ENCODE measurements at regions not wholly inside any gene's neighbourhood (a gene's known extent, or its start where the extent isn't known, plus 50 kb on each side); places are given as distances from the start of the nearest gene placed in this dataset.

- intact Hi-C loops (cut with micrococcal nuclease), result no loop called here
- H3K9me3 Mint-ChIP-seq, result peaks cover 31% of the 10 kb centered on the region
- H3K4me3 Mint-ChIP-seq (ENCODE audit: low read depth), result no peak overlapping the region
- DNase-seq (ENCODE audit: low spot score), result no peak
- H3K27ac Mint-ChIP-seq, result no peak overlapping the region
- no peaks in the 10 kb centered on the region for H3K27me3 Mint-ChIP-seq (ENCODE audit: low read depth)
- no peaks in the 10 kb centered on the region for H3K36me3 Mint-ChIP-seq (ENCODE audit: low read depth)
- no peaks in the 10 kb centered on the region for H3K4me1 Mint-ChIP-seq (ENCODE audit: low read depth)
Observed at GRCh38 chr3:78201091-78201490, 1161.2 kb downstream of the ROBO2 start.

- peaks cover 27% of the 10 kb centered on the region for H3K9me3 Mint-ChIP-seq
- H3K4me1 Mint-ChIP-seq (ENCODE audit: low read depth), result no peaks in the 10 kb centered on the region
- H3K4me3 Mint-ChIP-seq (ENCODE audit: low read depth), result no peak overlapping the region
- no peaks in the 10 kb centered on the region for H3K36me3 Mint-ChIP-seq (ENCODE audit: low read depth)
- H3K27ac Mint-ChIP-seq, result no peak overlapping the region
- H3K27me3 Mint-ChIP-seq (ENCODE audit: low read depth), result no peaks in the 10 kb centered on the region
- intact Hi-C loops (cut with micrococcal nuclease), result no loop called here
- DNase-seq (ENCODE audit: low spot score), result no peak
Observed at GRCh38 chr3:78204977-78205376, 1165.1 kb downstream of the ROBO2 start.

GRCh38 chr3:78221300-78221699 is 1181.4 kb downstream of the ROBO2 start:
- H3K4me1 Mint-ChIP-seq (ENCODE audit: low read depth), result no peaks in the 10 kb centered on the region
- DNase-seq (ENCODE audit: low spot score), result no peak
- intact Hi-C loops (cut with micrococcal nuclease), result no loop called here
- H3K9me3 Mint-ChIP-seq, result peaks cover 48% of the 10 kb centered on the region
- no peak overlapping the region for H3K4me3 Mint-ChIP-seq (ENCODE audit: low read depth)
- no peak overlapping the region for H3K27ac Mint-ChIP-seq
- H3K36me3 Mint-ChIP-seq (ENCODE audit: low read depth), result no peaks in the 10 kb centered on the region
- no peaks in the 10 kb centered on the region for H3K27me3 Mint-ChIP-seq (ENCODE audit: low read depth)

- no peaks in the 10 kb centered on the region for H3K27me3 Mint-ChIP-seq (ENCODE audit: low read depth)
- no peak for DNase-seq (ENCODE audit: low spot score)
- H3K4me3 Mint-ChIP-seq (ENCODE audit: low read depth), result no peak overlapping the region
- H3K36me3 Mint-ChIP-seq (ENCODE audit: low read depth), result no peaks in the 10 kb centered on the region
- H3K27ac Mint-ChIP-seq, result no peak overlapping the region
- peaks cover 44% of the 10 kb centered on the region for H3K9me3 Mint-ChIP-seq
- intact Hi-C loops (cut with micrococcal nuclease), result no loop called here
- no peaks in the 10 kb centered on the region for H3K4me1 Mint-ChIP-seq (ENCODE audit: low read depth)
Observed at GRCh38 chr3:78221796-78222195, 1181.9 kb downstream of the ROBO2 start.

GRCh38 chr3:78235841-78236240 is 1195.9 kb downstream of the ROBO2 start:
- no peaks in the 10 kb centered on the region for H3K36me3 Mint-ChIP-seq (ENCODE audit: low read depth)
- H3K4me1 Mint-ChIP-seq (ENCODE audit: low read depth), result no peaks in the 10 kb centered on the region
- H3K9me3 Mint-ChIP-seq, result peaks cover 41% of the 10 kb centered on the region
- no peak overlapping the region for H3K4me3 Mint-ChIP-seq (ENCODE audit: low read depth)
- H3K27ac Mint-ChIP-seq, result no peak overlapping the region
- no peaks in the 10 kb centered on the region for H3K27me3 Mint-ChIP-seq (ENCODE audit: low read depth)
- no peak for DNase-seq (ENCODE audit: low spot score)
- intact Hi-C loops (cut with micrococcal nuclease), result no loop called here

- H3K4me3 Mint-ChIP-seq (ENCODE audit: low read depth), result no peak overlapping the region
- H3K27me3 Mint-ChIP-seq (ENCODE audit: low read depth), result no peaks in the 10 kb centered on the region
- intact Hi-C loops (cut with micrococcal nuclease), result no loop called here
- H3K27ac Mint-ChIP-seq, result no peak overlapping the region
- no peak for DNase-seq (ENCODE audit: low spot score)
- H3K36me3 Mint-ChIP-seq (ENCODE audit: low read depth), result no peaks in the 10 kb centered on the region
- H3K9me3 Mint-ChIP-seq, result peaks cover 56% of the 10 kb centered on the region
- no peaks in the 10 kb centered on the region for H3K4me1 Mint-ChIP-seq (ENCODE audit: low read depth)
Observed at GRCh38 chr3:78238811-78239210, 1198.9 kb downstream of the ROBO2 start.

- H3K4me1 Mint-ChIP-seq (ENCODE audit: low read depth), result no peaks in the 10 kb centered on the region
- H3K27ac Mint-ChIP-seq, result no peak overlapping the region
- H3K27me3 Mint-ChIP-seq (ENCODE audit: low read depth), result no peaks in the 10 kb centered on the region
- no peaks in the 10 kb centered on the region for H3K36me3 Mint-ChIP-seq (ENCODE audit: low read depth)
- H3K9me3 Mint-ChIP-seq, result peaks cover 50% of the 10 kb centered on the region
- no peak overlapping the region for H3K4me3 Mint-ChIP-seq (ENCODE audit: low read depth)
- intact Hi-C loops (cut with micrococcal nuclease), result no loop called here
- DNase-seq (ENCODE audit: low spot score), result no peak
Observed at GRCh38 chr3:78242724-78243123, 1202.8 kb downstream of the ROBO2 start.

- H3K27me3 Mint-ChIP-seq (ENCODE audit: low read depth), result no peaks in the 10 kb centered on the region
- H3K36me3 Mint-ChIP-seq (ENCODE audit: low read depth), result no peaks in the 10 kb centered on the region
- no peak for DNase-seq (ENCODE audit: low spot score)
- no peak overlapping the region for H3K27ac Mint-ChIP-seq
- intact Hi-C loops (cut with micrococcal nuclease), result no loop called here
- no peaks in the 10 kb centered on the region for H3K4me1 Mint-ChIP-seq (ENCODE audit: low read depth)
- H3K4me3 Mint-ChIP-seq (ENCODE audit: low read depth), result no peak overlapping the region
- H3K9me3 Mint-ChIP-seq, result peaks cover 48% of the 10 kb centered on the region
Observed at GRCh38 chr3:78244136-78244535, 1204.2 kb downstream of the ROBO2 start.

- Mint-ChIP-seq H3K27ac (no peak overlapping the region), H3K27me3 (ENCODE audit: low read depth) (no peaks in the 10 kb centered on the region), H3K4me3 (ENCODE audit: low read depth) (no peak overlapping the region), H3K4me1 (ENCODE audit: low read depth) (no peaks in the 10 kb centered on the region), H3K36me3 (ENCODE audit: low read depth) (no peaks in the 10 kb centered on the region), H3K9me3 (peaks cover 17% of the 10 kb centered on the region)
- intact Hi-C loops (cut with micrococcal nuclease), result no loop called here
- DNase-seq (ENCODE audit: low spot score), result no peak
Observed at GRCh38 chr3:78249294-78249693, 1209.4 kb downstream of the ROBO2 start.

GRCh38 chr3:78253860-78254259 is 1214.0 kb downstream of the ROBO2 start:
- DNase-seq (ENCODE audit: low spot score), result no peak
- peaks cover 21% of the 10 kb centered on the region for H3K9me3 Mint-ChIP-seq
- H3K27me3 Mint-ChIP-seq (ENCODE audit: low read depth), result no peaks in the 10 kb centered on the region
- no peak overlapping the region for H3K4me3 Mint-ChIP-seq (ENCODE audit: low read depth)
- intact Hi-C loops (cut with micrococcal nuclease), result no loop called here
- H3K27ac Mint-ChIP-seq, result no peak overlapping the region
- H3K36me3 Mint-ChIP-seq (ENCODE audit: low read depth), result no peaks in the 10 kb centered on the region
- H3K4me1 Mint-ChIP-seq (ENCODE audit: low read depth), result no peaks in the 10 kb centered on the region

- DNase-seq (ENCODE audit: low spot score), result no peak
- Mint-ChIP-seq H3K27ac (no peak overlapping the region), H3K27me3 (ENCODE audit: low read depth) (no peaks in the 10 kb centered on the region), H3K9me3 (peaks cover 27% of the 10 kb centered on the region), H3K36me3 (ENCODE audit: low read depth) (no peaks in the 10 kb centered on the region), H3K4me3 (ENCODE audit: low read depth) (no peak overlapping the region), H3K4me1 (ENCODE audit: low read depth) (no peaks in the 10 kb centered on the region)
- intact Hi-C loops (cut with micrococcal nuclease), result no loop called here
Observed at GRCh38 chr3:78255403-78255802, 1215.5 kb downstream of the ROBO2 start.

- no peak overlapping the region for H3K4me3 Mint-ChIP-seq (ENCODE audit: low read depth)
- no peaks in the 10 kb centered on the region for H3K36me3 Mint-ChIP-seq (ENCODE audit: low read depth)
- H3K4me1 Mint-ChIP-seq (ENCODE audit: low read depth), result no peaks in the 10 kb centered on the region
- DNase-seq (ENCODE audit: low spot score), result no peak
- H3K27me3 Mint-ChIP-seq (ENCODE audit: low read depth), result no peaks in the 10 kb centered on the region
- intact Hi-C loops (cut with micrococcal nuclease), result no loop called here
- peaks cover 24% of the 10 kb centered on the region for H3K9me3 Mint-ChIP-seq
- no peak overlapping the region for H3K27ac Mint-ChIP-seq
Observed at GRCh38 chr3:78256123-78256522, 1216.2 kb downstream of the ROBO2 start.

GRCh38 chr3:78257951-78258530 is 1218.1 kb downstream of the ROBO2 start:
- intact Hi-C loops (cut with micrococcal nuclease), result no loop called here
- no peak overlapping the region for H3K27ac Mint-ChIP-seq
- H3K4me1 Mint-ChIP-seq (ENCODE audit: low read depth), result no peaks in the 10 kb centered on the region
- H3K36me3 Mint-ChIP-seq (ENCODE audit: low read depth), result no peaks in the 10 kb centered on the region
- peaks cover 30% of the 10 kb centered on the region for H3K9me3 Mint-ChIP-seq
- no peak overlapping the region for H3K4me3 Mint-ChIP-seq (ENCODE audit: low read depth)
- H3K27me3 Mint-ChIP-seq (ENCODE audit: low read depth), result no peaks in the 10 kb centered on the region
- DNase-seq (ENCODE audit: low spot score), result no peak

GRCh38 chr3:78258798-78259197 is 1218.9 kb downstream of the ROBO2 start:
- intact Hi-C loops (cut with micrococcal nuclease), result no loop called here
- peaks cover 31% of the 10 kb centered on the region for H3K9me3 Mint-ChIP-seq
- no peaks in the 10 kb centered on the region for H3K27me3 Mint-ChIP-seq (ENCODE audit: low read depth)
- DNase-seq (ENCODE audit: low spot score), result no peak
- no peaks in the 10 kb centered on the region for H3K4me1 Mint-ChIP-seq (ENCODE audit: low read depth)
- no peak overlapping the region for H3K27ac Mint-ChIP-seq
- H3K36me3 Mint-ChIP-seq (ENCODE audit: low read depth), result no peaks in the 10 kb centered on the region
- H3K4me3 Mint-ChIP-seq (ENCODE audit: low read depth), result no peak overlapping the region
